ENCODE measurements at regions not wholly inside any gene's neighbourhood (a gene's known extent, or its start where the extent isn't known, plus 50 kb on each side); places are given as distances from the start of the nearest gene placed in this dataset.
"Not testable (repeated sequence)": the region's sequence is repeated elsewhere in the genome, so short reads cannot be mapped to it uniquely, and the experiment has no call there.

DNA sequence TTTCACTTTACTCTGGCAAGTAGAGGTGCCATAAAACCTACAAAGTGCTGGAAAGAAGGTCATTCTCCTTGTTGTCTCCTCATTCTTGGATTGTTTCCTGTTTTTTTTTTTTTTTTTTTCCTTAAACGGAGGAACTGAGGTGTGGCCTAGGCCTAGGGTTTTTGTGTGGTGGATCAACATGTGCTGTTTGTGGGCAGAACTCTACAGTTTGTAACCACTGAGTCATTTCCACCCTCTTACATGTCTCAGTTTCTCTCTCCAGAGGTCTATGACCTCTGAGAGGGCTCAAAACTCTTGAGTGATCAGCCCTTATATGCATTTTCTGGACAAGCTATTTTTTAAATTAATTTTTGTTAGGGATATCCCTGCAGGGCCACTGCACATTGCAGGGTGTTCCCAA lies 296.0 kb downstream of the PPP1R3A start:
- H3K27ac ChIP-seq = no peak overlapping the region
- H3K9me3 ChIP-seq = peaks cover 23% of the 10 kb centered on the region; the same call in 1 of the 2 replicates
- no peak overlapping the region for H3K4me2 ChIP-seq
- H3K36me3 ChIP-seq = no peaks in the 10 kb centered on the region
- H3K4me1 ChIP-seq = no peaks in the 10 kb centered on the region
- H4K20me1 ChIP-seq = no peaks in the 10 kb centered on the region
- no peaks in the 10 kb centered on the region for H3K27me3 ChIP-seq
- no peak overlapping the region for H3K4me3 ChIP-seq
- no peak for TF ChIP-seq Cebpa-rat (IDR thresholded peaks at IDR 0.05)
- no peak overlapping the region for H3K9ac ChIP-seq

DNA sequence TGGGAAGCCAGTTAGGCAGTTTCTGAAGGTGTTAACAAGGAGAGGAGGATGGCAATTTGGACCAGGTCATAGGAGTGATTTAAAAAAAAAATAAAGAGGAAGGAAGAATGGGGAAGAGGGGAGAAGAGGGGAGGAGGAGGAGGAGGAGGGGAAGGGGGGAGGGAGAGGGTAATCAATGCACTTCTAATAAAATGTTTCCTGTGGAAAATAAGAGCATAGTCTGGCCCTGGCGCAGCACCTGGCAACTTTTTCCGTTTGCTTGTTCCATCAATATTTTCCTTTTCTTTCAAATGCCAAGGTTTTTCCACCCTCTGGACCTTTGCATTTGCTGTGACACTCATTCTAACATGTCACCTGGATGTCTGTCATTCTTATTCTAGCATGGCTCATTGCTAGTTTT lies 308.2 kb downstream of the PPP1R3A start:
- H3K27me3 ChIP-seq = no peaks in the 10 kb centered on the region
- no peak overlapping the region for H3K9ac ChIP-seq
- no peak overlapping the region for H3K4me3 ChIP-seq
- no peaks in the 10 kb centered on the region for H4K20me1 ChIP-seq
- no peak for TF ChIP-seq Cebpa-rat (IDR thresholded peaks at IDR 0.05)
- no peaks in the 10 kb centered on the region for H3K36me3 ChIP-seq
- no peak overlapping the region for H3K27ac ChIP-seq
- H3K9me3 ChIP-seq = no peaks in the 10 kb centered on the region
- no peak overlapping the region for H3K4me2 ChIP-seq
- no peaks in the 10 kb centered on the region for H3K4me1 ChIP-seq

DNA sequence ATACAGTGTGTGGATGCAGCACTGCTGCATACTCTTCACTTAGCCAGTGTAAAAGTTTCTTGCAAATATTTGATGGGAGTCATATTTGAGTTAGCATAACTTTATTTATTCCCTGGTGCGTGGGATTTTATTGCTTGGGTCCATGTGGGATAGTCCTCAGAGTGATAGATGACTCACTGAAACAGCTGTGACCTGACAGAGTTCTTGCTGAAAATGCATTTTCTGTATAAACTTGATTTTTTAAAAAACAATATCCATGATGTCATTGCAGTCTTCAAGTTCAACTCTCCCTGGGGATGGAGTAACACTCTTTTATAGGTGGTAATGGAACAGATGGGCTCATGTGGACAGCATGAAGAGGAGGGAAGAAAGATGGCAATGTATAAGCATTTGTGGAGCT lies 310.0 kb downstream of the PPP1R3A start:
- H3K4me1 ChIP-seq = no peaks in the 10 kb centered on the region
- H4K20me1 ChIP-seq = no peaks in the 10 kb centered on the region
- H3K4me2 ChIP-seq = no peak overlapping the region
- H3K9ac ChIP-seq = no peak overlapping the region
- H3K27me3 ChIP-seq = no peaks in the 10 kb centered on the region
- H3K36me3 ChIP-seq = no peaks in the 10 kb centered on the region
- no peak for TF ChIP-seq Cebpa-rat (IDR thresholded peaks at IDR 0.05)
- H3K9me3 ChIP-seq = no peaks in the 10 kb centered on the region
- no peak overlapping the region for H3K27ac ChIP-seq
- no peak overlapping the region for H3K4me3 ChIP-seq

DNA sequence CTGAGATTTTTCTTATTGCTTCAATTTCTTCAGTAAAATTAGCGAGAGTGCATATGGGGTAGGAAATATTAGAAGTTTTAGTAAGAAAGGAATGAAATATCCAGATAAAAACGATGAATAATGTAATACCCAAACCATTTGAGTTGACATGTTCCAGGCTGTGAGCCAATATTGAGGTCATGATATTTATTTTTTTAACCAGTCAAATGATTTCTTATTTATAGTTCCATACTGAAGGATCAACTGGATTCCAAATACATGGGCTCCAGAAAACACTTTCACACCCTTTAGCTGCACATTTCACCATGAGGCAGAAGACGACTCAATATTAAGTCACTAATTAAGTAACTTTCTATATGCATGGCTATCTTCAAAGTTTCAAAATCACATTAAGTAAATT lies 312.5 kb downstream of the PPP1R3A start:
- no peaks in the 10 kb centered on the region for H3K36me3 ChIP-seq
- TF ChIP-seq Cebpa-rat (IDR thresholded peaks at IDR 0.05) = no peak
- H3K27me3 ChIP-seq = no peaks in the 10 kb centered on the region
- H3K27ac ChIP-seq = no peak overlapping the region
- no peak overlapping the region for H3K4me2 ChIP-seq
- H3K9ac ChIP-seq = no peak overlapping the region
- H3K9me3 ChIP-seq = no peaks in the 10 kb centered on the region
- no peaks in the 10 kb centered on the region for H4K20me1 ChIP-seq
- H3K4me1 ChIP-seq = no peaks in the 10 kb centered on the region
- no peak overlapping the region for H3K4me3 ChIP-seq

DNA sequence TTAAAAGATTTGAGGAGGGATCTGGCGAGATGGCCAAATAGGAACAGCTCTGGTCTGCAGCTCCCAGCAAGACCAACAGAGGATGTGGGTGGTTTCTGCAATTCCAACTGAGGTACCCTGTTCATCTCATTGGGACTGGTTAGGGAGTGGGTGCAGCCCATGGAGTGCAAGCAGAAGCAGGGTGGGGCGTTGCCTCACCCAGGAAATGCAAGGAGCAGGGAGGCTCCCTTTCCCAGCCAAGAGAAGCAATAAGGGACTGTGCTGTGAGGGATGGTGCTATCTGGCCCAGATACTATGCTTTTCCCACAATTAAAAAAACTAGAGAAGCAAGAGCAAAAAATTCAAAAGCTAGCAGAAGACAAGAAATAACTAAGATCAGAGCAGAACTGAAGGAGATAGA lies 318.4 kb downstream of the PPP1R3A start:
- H3K9ac ChIP-seq, H4K20me1 ChIP-seq, H3K4me2 ChIP-seq, H3K4me3 ChIP-seq, H3K9me3 ChIP-seq, H3K27ac ChIP-seq, H3K36me3 ChIP-seq, H3K4me1 ChIP-seq, H3K27me3 ChIP-seq: not testable (repeated sequence)

DNA sequence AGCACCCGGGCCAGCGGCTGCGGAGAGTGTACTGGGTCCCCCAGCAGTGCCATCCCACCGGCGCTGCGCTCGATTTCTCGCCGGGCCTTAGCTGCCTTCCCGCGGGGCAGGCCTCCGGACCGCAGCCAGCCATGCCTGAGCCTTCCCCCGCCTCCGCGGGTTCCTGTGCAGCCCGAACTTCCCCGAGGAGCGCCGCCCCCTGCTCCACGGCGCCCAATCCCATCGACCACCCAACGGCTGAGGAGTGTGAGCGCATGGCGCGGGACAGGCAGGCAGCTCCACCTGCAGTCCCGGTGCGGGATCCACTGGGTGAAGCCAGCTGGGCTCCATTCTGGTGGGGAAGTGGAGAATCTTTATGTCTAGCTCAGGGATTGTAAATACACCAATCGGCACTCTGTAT lies 325.4 kb downstream of the PPP1R3A start:
- not testable (repeated sequence) for H3K36me3 ChIP-seq, H3K4me3 ChIP-seq, H4K20me1 ChIP-seq, H3K27me3 ChIP-seq, H3K9ac ChIP-seq, H3K4me2 ChIP-seq, H3K4me1 ChIP-seq, H3K9me3 ChIP-seq, H3K27ac ChIP-seq

DNA sequence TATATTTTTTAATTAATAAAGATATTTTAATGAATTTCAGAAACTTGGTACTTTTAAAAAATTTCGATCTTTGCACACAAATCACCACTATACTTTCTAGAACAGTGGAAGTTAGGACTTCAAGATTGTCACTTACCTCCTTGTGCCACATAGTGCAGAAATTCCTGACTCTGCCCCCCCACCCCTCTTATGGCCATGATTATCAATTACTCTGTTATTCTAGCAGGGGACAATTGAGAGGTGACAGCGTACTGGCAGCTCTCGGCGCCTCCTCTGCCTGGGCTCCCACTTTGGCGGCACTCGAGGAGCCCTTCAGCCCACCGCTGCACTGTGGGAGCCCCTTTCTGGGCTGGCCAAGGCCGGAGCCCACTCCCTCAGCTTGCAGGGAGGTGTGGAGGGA lies 325.9 kb downstream of the PPP1R3A start:
- H3K36me3 ChIP-seq, H3K4me1 ChIP-seq, H4K20me1 ChIP-seq, H3K4me2 ChIP-seq, H3K4me3 ChIP-seq, H3K9ac ChIP-seq, H3K9me3 ChIP-seq, H3K27ac ChIP-seq, H3K27me3 ChIP-seq: not testable (repeated sequence)

DNA sequence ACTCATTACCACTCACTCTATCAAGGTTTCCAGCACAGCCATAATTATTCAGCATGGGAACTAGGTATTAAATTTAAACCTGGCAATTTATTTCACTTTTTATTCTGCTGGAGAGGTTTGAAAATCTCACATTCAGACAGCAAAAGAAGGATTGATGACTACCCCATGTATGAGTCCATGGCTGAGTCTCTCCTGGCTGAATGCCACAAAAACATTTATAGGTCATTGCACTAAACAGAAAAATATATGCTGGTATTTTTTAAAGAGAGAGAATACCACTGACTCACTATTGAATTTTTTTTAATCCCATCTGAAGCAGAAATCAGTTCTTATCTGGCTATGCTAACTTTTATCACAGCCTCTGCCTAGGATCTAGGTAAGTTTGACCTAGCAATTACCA lies 336.3 kb downstream of the PPP1R3A start:
- H3K4me3 ChIP-seq = no peak overlapping the region
- no peak for TF ChIP-seq Cebpa-rat (IDR thresholded peaks at IDR 0.05)
- no peak overlapping the region for H3K9ac ChIP-seq
- no peaks in the 10 kb centered on the region for H4K20me1 ChIP-seq
- H3K4me2 ChIP-seq = no peak overlapping the region
- H3K27ac ChIP-seq = no peak overlapping the region
- H3K36me3 ChIP-seq = no peaks in the 10 kb centered on the region
- no peaks in the 10 kb centered on the region for H3K9me3 ChIP-seq
- H3K4me1 ChIP-seq = no peaks in the 10 kb centered on the region
- H3K27me3 ChIP-seq = no peaks in the 10 kb centered on the region

DNA sequence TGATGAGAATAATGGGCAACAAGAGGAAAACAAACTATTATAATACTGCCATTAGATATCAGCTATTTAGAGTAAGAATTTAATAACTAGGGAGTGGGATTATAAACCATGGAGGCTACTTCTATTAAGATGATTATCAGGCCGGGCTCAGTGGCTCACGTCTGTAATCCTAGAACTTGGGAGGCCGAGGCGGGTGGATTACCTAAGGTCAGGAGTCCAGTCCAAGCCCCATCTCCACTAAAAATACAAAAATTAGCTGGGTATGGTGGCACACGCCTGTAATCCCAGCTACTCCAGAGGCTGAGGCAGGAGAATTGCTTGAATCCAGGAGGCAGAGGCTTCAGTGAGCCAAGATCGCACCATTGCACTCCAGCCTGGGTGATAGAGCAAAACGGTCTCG lies 355.6 kb downstream of the PPP1R3A start:
- not testable (repeated sequence) for H4K20me1 ChIP-seq, H3K4me3 ChIP-seq, H3K4me1 ChIP-seq, H3K9me3 ChIP-seq, H3K9ac ChIP-seq, H3K36me3 ChIP-seq, H3K27ac ChIP-seq, H3K27me3 ChIP-seq, H3K4me2 ChIP-seq

DNA sequence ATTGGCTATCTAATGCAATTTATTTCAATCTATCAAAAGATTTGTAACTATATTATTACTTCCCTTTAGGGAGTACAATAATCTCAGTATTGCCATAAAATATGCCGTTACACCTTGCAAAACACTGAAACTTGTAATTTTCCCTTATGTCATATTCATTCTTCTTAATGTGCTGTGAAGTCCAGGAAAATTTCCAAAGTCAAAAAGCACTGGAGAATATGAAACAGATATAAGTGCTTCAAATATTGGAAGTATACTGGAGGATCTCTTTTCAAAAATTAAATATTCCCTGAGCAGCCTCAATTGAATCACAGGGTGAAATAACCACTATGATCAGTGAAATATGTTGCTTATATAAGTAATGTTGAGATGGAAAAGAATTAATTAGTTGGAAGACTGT lies 356.0 kb downstream of the PPP1R3A start:
- Histone ChIP-seq H3K4me2 (no peak overlapping the region), H3K9ac (no peak overlapping the region), H3K4me3 (no peak overlapping the region), H3K27ac (no peak overlapping the region), H3K27me3 (no peaks in the 10 kb centered on the region), H3K36me3 (no peaks in the 10 kb centered on the region), H3K4me1 (no peaks in the 10 kb centered on the region), H4K20me1 (no peaks in the 10 kb centered on the region), H3K9me3 (no peaks in the 10 kb centered on the region)
- TF ChIP-seq Cebpa-rat (IDR thresholded peaks at IDR 0.05) = no peak

DNA sequence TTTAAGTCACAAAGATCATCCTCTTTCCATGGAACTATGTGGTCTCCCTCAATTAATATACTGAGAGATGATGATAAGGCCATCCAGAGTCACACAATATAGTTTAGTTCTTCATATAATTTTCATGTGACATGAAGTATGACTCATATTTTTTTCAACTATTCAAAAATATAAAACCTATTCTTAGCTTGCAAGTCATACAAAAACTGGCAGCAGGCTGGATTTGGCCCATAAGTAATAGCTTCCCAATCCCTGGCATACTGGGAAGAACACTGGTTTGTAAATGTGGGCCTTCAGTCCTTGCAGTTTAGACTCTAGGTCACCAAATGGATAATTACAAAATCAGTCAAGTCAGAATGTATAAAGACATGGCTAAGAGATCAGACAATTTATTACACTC lies 356.6 kb downstream of the PPP1R3A start:
- no peak for TF ChIP-seq Cebpa-rat (IDR thresholded peaks at IDR 0.05)

More for the DNA sequence above, 356.6 kb downstream of the PPP1R3A start:
- Histone ChIP-seq H3K4me3 (no peak overlapping the region), H3K4me2 (no peak overlapping the region), H4K20me1 (no peaks in the 10 kb centered on the region), H3K4me1 (no peaks in the 10 kb centered on the region), H3K9me3 (no peaks in the 10 kb centered on the region), H3K27ac (no peak overlapping the region), H3K9ac (no peak overlapping the region), H3K27me3 (no peaks in the 10 kb centered on the region), H3K36me3 (no peaks in the 10 kb centered on the region)
